NCI-H748 (cell line): ENCODE measurements at regions not wholly inside any gene's neighbourhood (a gene's known extent, or its start where the extent isn't known, plus 50 kb on each side); places are given as distances from the start of the nearest gene placed in this dataset.

Source experiments
- DNase-seq: peaks from one replicate; lab custom pipeline; 2025; ENCODE audit not compliant: unreplicated experiment; lab: John Stamatoyannopoulos, UW

DNA sequence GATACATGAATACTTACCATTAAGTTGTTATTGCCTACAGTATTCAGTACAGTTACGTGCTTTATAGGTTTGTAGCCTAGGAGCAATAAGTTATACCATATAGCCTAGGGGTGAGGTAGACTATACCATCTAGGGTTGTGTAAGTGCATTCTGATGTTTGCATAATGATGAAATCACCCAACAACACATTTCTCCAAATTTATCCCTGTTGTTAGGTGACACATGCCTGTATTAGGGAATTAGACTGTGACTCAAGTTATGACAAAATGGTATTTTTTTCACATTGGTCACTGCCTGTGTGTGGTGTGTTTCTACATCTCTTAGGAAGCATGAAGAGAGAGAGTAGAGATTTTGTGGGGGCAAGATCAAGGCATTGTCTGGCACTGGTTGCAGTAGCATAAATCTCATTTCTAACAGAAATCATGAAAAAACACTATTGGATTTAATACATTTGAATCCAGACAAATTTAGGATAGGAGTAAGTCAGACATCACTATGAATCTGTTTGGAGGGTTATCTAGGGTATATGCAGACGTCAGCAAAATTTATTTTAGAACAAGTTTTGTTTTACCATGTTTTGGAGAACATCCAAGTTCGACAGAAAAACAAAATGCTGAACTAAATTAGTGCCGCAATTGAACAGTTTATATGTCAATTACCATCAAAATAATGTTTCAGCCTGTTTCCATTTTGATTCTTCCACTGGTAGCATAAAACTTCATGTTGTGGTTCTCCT, 332.1 kb downstream of the LMO7 start:
- no peak for DNase-seq

DNA sequence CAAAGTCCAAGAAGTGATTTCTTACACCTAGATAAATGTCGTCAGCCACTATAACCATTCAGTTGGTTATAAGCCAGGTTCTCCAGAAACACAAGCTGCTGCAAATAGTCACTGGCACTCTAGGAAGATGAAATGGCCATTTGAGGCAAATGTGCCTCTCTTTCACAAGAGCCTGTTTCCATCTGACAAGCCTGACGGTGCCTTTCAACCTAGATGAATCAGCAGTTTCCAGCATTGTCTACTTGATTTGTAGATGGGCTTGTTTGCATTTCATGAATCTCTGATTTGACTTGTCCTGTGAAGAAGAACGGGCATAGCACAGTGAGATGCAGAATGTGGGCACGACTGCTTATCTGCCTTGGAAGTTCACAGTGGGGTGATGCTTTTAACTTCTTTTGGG, 327.2 kb downstream of the LMO7 start:
- no peak for DNase-seq

DNA sequence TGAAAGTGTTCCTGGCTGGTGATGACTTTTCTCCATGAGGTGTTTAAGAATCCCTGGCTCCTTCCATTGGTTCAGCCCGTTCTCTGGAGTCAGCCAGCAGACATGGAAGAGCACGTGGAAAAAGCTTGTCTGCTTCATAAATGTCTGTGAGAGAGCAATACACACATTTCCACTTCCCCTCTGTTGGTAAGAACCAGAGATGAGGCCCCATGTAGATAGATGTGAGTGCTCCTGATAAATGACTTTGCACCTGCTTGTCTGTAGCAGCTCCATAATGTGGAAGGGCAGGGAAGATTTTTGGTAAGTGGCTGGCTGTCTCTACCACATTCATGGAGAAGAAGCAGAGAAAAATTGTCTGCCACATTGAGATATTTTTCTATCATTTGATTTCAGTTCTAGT, 325.8 kb downstream of the LMO7 start:
- no peak for DNase-seq

DNA sequence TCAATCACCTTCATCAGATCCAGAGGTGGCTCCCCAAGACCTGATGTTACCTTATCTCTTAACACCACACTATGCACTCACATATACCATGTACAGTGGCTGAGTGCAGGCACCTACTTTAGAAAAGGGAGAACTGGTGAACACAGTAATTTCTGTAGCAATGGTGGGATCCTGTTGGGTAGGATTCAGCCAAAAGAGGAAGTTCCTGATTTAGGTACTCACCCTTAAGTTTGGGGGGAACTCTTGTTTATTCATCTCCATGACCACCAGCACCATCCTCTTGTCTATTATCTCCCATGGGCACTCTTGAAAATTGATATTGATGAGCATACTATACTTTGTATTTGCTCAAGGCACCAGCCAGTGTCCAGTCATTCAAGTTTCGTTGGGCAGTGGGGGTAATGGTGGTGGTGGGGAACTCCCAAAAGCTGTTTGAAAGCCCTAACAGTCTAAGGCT, 324.4 kb downstream of the LMO7 start:
- DNase-seq, result peak; percentile 50

DNA sequence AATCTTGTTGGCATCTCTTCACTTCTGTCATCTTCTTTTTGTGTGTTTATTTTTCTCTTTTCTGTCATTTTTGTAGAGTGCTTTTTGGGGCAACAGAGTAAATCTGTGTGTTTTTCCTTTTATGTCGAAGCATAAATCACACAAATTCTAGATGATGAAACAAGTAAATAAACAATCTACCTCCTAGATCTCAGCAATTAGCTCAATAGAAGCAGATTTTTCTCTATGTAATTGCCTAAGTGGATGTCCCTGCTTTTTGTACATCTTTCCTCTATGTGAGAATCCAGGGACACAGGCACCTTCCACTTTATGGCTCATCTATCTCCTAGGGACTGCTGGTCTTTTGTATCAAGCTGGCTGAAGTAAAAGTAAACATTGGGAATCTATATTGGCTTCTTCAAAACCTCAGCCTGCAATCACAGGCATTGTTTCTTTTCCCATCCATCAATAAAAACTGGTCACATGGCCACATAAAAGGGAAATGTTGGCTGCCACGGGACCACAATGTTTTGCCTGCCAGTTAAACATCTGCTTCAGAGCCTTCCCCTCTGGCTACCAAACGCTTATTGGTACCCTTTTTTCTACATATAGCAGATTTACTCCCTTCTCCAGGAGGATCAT, 323.8 kb downstream of the LMO7 start:
- peak; percentile 91 for DNase-seq

DNA sequence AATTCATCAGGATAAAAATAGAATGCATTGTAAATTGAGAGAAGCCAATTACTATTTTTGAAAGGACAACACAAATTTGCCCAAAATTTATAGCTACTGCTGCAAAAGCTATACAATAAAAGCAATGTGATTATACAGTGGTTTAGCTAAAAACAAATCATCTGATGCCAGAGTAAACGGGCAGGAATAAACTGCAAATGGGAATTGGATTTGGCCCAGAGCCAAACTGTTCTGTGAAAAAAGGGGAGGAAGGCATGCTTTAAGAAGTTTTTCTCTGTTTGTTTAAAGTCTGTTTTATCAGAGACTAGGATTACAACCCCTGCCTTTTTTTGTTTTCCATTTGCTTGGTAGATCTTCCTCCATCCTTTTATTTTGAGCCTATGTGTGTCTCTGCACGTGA, 317.5 kb downstream of the LMO7 start:
- DNase-seq, result peak; percentile 60

DNA sequence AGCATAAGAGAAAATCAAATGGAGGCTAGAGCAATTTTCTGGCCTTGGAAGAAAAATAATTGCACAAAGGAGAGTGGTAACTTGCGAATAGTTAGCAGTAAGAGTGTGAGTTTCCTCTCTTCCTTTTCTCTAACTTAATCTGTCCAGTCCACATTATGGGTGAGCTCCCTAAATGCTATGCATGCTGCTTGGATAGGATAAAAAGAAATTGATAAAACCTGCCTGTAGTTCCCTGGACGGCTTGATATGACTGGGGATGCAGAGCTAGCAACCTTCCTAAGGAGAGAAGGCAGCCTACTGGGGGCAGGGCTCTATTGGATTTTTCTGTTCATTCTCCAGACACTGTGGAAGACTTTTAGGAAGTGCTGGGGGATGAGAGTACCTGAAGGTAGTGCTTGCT, 311.3 kb downstream of the LMO7 start:
- DNase-seq, result no peak

DNA sequence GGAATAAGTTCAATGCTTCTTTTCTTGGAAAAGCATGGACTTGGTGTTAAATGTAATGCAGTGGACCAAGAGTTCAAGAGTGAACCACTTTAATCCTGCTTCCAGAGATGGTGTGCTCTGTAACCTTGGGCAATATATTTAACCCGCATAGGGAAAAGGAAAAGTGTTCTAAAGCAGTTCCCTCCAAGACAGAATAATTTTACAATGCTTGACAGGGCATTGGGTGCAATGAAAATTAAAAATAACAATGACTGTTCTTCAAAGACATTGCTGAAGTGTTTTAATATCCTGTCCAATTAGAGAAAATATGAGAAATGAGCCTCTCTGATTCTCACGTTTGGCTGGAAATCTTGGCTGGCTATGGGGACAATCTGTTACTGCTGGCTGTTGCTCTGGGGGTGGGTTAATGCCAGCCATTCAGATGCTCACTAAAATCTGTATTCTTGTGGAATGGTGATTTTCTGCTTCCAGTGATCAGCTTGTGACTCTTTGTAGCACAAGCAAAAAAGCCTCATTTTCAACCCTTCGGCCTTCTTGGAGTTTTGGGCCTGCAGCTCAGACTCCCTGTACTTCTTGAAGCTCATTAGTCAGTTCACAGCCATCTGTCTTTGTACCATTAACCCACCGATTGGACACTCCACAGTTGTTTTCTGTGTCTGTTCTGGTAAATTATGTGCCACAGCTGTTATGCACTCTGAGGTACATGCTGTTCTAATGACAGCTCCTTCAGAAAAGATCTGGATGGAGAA, 310.6 kb downstream of the LMO7 start:
- no peak for DNase-seq

DNA sequence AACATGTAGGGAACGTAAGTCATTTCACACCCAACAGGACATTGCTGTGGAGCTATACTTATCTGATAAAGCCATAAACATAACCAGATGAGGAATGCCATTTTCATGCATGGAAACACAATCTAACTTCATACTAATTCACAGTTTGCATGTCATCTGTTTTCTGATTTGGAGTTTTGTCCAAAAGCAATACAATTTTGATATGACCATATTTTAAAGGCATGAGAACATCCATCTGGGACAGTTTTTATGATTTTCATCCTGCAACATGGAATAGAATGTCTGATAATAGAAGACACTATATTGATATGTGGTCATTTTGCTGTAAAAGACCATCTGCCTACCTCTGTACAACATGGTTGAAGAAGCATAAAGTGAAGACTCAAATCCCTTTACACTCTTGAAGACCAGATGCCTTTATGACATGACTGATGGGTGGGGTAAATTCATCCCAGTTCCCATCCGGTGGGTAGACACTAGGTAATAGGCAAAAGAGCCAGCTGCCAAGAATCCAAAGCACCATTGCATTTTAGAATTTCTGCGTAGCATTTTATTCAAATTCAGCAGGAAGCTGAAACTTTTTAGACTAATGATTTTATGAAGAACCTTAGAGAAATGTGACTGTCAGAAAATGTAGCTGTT, 309.8 kb downstream of the LMO7 start:
- no peak for DNase-seq

DNA sequence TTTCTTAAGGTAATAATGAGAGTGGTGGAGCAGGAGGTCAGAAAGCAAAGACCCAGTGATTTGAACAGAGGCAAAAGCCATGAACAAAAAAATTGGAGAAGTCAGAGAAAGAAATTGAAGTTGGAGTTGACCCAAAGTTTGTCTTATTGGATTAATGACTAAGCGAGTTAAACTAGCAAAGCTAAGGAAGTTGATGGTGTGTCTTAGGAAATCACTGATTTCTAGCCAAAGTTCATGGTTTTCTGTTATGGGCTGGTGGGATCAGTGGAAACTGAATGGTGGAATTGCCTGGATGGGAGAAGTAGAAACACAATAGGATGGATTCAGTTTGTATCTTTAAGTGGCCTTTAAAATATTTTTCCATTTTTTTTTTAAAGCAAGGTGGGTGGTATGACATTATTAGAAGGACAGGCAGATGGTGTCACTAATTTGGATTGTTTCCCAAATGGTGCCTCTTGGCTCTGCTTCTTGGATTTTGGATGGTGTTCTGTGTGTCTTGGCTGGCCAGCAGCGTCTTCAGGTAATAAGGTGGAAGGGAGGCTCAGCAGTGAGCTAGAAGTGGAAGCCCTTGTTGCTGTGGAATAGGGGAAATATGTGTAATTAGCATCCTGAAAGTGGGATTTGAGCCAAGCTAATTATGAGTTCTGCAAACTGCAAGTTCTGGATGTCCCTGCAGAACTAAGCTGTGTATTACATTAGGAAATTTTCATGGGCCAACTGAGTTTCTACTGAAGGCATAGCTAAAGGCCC, 302.9 kb downstream of the LMO7 start:
- no peak for DNase-seq

DNA sequence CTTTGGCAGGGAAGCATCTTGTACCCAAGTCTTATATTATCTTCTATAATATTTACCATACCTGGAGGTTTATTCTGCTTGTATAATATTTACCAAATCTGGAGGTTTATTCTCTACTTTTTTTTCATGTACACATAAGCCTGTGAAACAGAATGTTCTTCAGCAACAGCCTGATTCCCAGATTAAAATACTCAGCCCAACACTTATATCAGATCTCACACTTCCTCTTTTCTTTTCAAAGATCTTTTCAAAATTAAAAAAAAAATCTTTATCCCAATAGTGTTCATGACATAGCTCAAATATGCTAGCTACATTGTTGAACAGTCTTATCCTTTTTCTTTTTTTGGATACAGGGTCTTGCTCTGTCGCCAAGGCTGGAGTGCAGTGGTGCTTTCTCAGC, 300.7 kb downstream of the LMO7 start:
- DNase-seq, result no peak

DNA sequence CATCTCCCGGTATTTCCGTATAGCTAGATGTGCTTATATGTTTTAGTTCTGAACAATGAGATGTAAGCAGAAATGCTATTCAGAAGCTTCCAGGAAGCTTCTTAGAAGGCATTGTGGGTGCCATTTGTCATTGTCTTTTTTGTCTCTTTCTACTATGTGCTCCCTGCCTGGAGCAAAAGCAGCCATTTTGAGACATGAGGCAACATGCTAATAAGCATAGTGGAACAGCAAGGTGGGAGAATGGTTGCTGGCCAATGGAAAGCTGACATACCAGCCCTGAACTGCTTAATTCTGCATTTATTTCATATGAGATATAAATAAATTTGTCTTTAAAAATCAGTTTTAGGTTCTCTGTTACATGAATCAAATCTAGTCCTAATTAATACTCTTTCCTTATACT, 299.7 kb downstream of the LMO7 start:
- no peak for DNase-seq

DNA sequence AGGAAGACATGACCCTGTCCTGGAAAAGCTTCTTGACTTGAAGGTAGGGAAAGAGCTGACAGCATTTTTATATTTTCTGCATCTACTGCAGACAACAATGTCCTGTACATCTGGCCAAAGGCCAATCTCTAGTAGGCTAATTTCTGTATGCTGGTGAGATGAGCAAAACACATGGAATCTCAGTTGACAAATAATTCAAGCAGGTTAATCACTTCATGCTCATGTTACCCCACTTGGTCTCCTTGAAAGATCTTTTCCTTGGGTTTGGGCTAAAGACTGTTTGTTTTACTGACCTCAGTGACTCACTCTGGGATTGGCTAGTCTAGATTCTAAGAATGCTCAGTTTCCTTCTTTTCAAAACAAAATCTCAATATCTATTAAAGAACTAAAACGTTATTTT, 298.8 kb downstream of the LMO7 start:
- no peak for DNase-seq

DNA sequence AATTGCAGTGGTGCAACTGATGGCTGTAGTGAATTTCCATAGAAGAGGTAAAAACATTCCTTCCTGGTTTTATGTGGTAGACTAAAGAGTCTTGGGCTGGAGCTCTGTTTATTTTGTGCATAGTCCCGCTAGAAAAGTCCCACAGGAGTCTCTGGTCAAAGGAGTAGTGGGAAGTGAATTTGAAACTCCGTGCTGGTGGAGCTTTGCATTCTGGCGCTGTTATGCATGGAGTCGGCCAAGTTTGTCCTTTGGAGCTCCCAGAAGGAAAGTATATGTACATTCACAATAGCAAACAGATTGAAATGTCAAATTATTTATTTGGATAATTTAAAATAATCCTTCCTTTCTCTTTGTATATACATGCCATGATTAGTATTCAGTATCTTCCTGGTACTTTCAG, 296.5 kb downstream of the LMO7 start:
- no peak for DNase-seq

DNA sequence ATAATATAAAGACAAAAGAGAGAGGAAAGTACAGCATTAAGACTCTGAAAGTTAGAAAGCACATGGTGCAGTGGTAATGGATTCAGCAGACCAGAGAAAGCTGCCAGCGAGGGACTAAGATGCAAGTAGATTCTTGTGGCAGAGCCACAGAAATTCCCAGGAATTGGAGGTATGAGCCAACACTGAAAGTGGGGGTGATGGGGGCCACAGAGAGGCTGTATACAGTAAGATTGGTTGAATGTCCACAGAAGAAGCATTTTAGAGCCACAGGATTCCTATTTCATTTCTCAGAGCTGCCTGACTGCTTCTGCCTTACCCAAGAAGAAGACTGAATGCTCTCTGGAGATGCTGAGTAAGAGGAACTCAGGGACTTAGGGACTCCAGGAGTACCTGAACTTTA, 295.0 kb downstream of the LMO7 start:
- DNase-seq, result no peak

DNA sequence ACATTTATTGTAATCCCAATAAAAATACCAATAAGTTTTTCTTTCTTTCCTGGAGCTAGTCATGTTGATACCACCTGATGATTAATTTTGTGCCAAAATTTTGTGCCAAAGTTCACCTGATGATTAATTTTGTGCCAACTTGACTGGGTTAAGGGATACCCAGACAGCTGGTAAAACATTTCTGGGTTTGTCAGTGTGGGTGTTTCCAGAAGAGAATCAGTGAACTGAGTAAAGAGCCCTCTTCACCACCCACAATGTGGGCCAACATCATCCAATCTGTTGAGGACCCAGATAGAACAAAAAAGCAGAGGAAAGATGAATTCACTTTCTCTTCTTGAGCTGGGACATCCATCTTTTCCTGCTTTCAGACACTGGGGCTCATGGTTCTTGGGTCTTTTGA, 292.9 kb downstream of the LMO7 start:
- no peak for DNase-seq

DNA sequence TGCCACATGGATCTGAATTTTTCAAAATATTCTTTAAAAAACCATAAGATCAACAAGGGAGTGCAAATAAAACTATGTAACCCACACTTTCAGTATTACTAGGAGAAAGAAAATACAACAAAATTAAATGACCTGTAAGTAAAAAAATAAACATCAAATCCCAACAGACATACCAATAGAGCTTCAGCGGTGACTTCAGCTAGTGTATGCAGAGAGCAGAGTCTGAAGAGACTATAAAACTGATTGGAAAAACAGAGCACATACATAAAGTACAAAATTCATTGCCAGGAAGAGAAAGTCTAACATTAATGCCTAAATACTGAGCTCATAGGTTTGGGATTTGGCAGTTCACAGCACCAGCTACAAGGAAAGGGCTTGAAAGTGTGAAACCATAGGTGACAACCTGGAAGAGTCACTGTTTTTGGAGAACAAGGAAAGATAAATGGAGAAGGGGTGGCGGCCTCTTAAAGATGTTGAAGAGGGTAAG, 291.1 kb downstream of the LMO7 start:
- no peak for DNase-seq

DNA sequence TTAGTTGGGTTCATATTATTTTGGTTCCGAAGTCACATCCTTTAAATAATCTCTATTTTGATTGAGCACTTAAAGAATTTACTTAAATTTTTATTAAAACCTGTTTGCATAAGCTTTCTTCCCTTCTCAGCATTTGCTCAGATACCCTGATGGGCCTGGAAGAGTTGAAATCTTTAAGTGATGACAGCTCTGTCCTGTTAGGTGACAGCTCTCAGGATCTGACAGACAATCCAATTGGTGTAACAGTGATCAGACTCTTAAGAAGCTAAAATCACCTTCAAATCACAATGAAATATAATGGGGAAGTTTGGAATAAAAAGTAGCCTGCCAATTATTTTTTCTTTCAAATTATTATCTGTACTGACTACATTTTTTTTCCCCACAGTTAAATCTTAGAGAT, 284.4 kb downstream of the LMO7 start:
- no peak for DNase-seq

DNA sequence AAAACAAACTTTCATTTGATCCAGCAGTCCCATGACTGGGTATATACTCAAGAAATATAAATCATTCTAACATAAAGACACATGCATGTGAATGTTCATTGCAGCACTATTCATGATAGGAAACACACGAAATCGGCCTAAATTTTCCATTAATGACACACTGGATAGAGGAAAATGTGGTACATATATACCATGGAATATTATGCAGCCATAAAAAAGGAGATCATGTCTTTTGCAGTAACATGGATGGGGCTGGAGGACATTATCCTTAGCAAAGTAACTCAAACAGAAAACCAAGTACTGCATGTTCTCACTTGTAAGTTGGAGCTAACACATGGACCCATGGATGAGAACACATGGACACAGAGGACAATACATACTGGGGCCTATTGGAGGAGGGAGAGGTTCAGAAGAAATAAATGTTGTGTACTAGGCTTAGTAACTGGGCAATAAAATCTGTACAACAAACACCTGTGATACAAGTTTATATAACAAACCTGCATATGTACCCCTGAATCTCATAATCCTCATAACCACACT, 283.6 kb downstream of the LMO7 start:
- DNase-seq, result no peak

DNA sequence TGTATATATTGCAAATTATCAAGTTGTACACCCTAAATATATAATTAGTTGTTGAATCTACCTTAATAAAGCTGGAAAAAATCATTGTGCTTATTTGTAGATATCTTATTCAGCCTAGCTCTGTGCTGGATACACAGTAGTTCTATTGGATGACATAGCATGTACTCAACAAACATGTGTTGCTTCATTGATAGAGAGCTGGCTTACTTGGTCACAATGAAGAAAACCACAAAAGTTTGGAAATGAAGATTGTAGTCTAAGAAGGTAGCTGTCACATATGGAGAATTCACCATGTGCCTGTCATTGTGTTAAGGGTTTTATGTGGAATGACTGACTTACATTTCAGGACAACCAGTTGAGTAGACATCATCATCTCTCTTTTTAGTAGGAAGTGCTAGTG, 278.9 kb downstream of the LMO7 start:
- no peak for DNase-seq

DNA sequence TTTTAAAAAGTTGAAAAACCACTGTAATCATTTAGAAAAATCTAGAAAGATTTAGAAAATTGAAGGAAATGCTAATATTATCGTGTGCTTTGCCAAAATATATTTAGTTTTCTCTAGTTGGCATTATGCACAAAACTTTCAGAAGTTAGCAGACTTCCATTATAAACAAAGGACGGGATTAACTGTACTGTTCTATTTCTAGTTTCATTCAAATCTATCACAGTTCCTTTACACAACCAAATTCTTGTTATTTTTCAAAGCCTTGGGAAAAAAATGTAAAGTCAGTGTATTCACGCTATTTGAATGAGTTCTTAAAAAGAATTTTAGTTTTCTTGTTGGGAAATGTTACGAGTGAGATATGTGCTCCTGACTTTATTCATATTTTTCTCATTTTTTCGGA, 277.8 kb downstream of the LMO7 start:
- no peak for DNase-seq
